SK-N-SH (cell line): ENCODE measurements at regions not wholly inside any gene's neighbourhood (a gene's known extent, or its start where the extent isn't known, plus 50 kb on each side); places are given as distances from the start of the nearest gene placed in this dataset.

Source experiments
- CTCF ChIA-PET: fragments of 300-600, 350-600 bp; formaldehyde crosslinking; extraction: SDS; loops from one replicate; lab custom pipeline; 2021; lab: Yijun Ruan, JAX
- POLR2A ChIA-PET: fragments of 350-600 bp; sonication (Branson Sonifier 250); formaldehyde crosslinking; extraction: SDS; loops from one replicate; lab custom pipeline; 2020; ENCODE audit warnings: antibody characterized with exemption, inconsistent platforms; lab: Yijun Ruan, JAX
- DNase-seq: peaks from one replicate; pipeline ENCODE4 v3.0.0; 2012
- H2AFZ ChIP-seq: fragments of 200-600 bp; sonication (generic); 2 replicates; pipeline ENCODE4 v1.8.1; 2016; ENCODE audit warnings: antibody characterized with exemption, mild to moderate bottlenecking, low read depth
- H3F3A ChIP-seq: fragments of 200-600 bp; sonication (generic); replicated peaks from 2 replicates; pipeline ENCODE3; 2016; ENCODE audit warnings: antibody characterized with exemption, mild to moderate bottlenecking; ENCODE audit not compliant: insufficient read depth
- H3K27ac ChIP-seq, 2 experiments: fragments of 200-500 bp in 1 of 2; fragments of 200-600 bp in 1 of 2; sonication (Bioruptor generic) in 1 of 2; sonication (generic), shearing (Covaris generic) in 1 of 2; 2 replicates each; pipeline versions ENCODE4 v1.5.1 to v1.6.1; 2014 to 2016; ENCODE audit warnings: low read depth in 2 of 2, inconsistent platforms in 1 of 2, low read length in 1 of 2, mild to moderate bottlenecking in 1 of 2, mixed read lengths in 1 of 2
- H3K27me3 ChIP-seq: fragments of 200-600 bp; sonication (generic), shearing (Covaris generic); 2 replicates; pipeline ENCODE4 v1.6.1; 2016; ENCODE audit warnings: mixed run types; ENCODE audit not compliant: insufficient read depth
- H3K36me3 ChIP-seq, 2 experiments: fragments of 200-500 bp in 1 of 2; fragments of 200-600 bp in 1 of 2; sonication (Bioruptor generic) in 1 of 2; sonication (generic) in 1 of 2; replicated peaks in 1 of 2; 2 replicates each; pipeline versions ENCODE3 to v1.5.1; 2014 to 2016; ENCODE audit warnings: low read length in 1 of 2, mild to moderate bottlenecking in 1 of 2; ENCODE audit not compliant: insufficient read depth in 2 of 2, control insufficient read depth in 1 of 2
- H3K4me1 ChIP-seq, 2 experiments: fragments of 200-500 bp in 1 of 2; fragments of 200-600 bp in 1 of 2; sonication (Bioruptor generic) in 1 of 2; sonication (generic), shearing (Covaris generic) in 1 of 2; 2 replicates each; pipeline versions ENCODE4 v1.5.1 to v1.6.1; 2014 to 2016; ENCODE audit warnings: low read depth in 1 of 2, low read length in 1 of 2, mixed run types in 1 of 2; ENCODE audit not compliant: insufficient read depth in 2 of 2, control insufficient read depth in 1 of 2
- H3K4me2 ChIP-seq: fragments of 200-600 bp; sonication (generic), shearing (Covaris generic); 2 replicates; pipeline ENCODE4 v1.6.1; 2017; ENCODE audit warnings: mixed run types
- H3K4me3 ChIP-seq, 2 experiments: fragments of 200-500 bp in 1 of 2; fragments of 200-600 bp in 1 of 2; sonication (Bioruptor generic) in 1 of 2; sonication (generic), shearing (Covaris generic) in 1 of 2; 2 replicates each; pipeline versions ENCODE4 v1.5.1 to v1.8.1; 2014 to 2016; ENCODE audit warnings: low read depth in 2 of 2, inconsistent platforms in 1 of 2, low read length in 1 of 2, mild to moderate bottlenecking in 1 of 2, mixed read lengths in 1 of 2, moderate library complexity in 1 of 2
- H3K79me2 ChIP-seq: fragments of 200-600 bp; sonication (generic); 2 replicates; pipeline ENCODE4 v1.8.1; 2017; ENCODE audit warnings: mild to moderate bottlenecking; ENCODE audit not compliant: insufficient read depth
- H3K9ac ChIP-seq: fragments of 200-600 bp; sonication (generic); 2 replicates; pipeline ENCODE4 v1.6.1; 2017; ENCODE audit warnings: mixed run types
- H3K9me2 ChIP-seq: fragments of 200-600 bp; sonication (generic); 2 replicates; pipeline ENCODE4 v1.6.1; 2017; ENCODE audit warnings: mixed run types
- H3K9me3 ChIP-seq: fragments of 200-600 bp; sonication (generic); 2 replicates; pipeline ENCODE4 v1.6.1; 2017; ENCODE audit warnings: mixed run types, mild to moderate bottlenecking, moderate library complexity
- H4K20me1 ChIP-seq: fragments of 200-600 bp; sonication (generic); 2 replicates; pipeline ENCODE4 v1.6.1; 2017; ENCODE audit warnings: mild to moderate bottlenecking, mixed run types; ENCODE audit not compliant: insufficient read depth
- ELF1 ChIP-seq: IDR thresholded peaks from 2 replicates; pipeline ENCODE4 v1.4.0; 2012
- EP300 ChIP-seq, 2 experiments: IDR thresholded peaks; 2 replicates each; pipeline versions ENCODE4 v1.4.0 to v1.6.1; 2012; ENCODE audit warnings: borderline replicate concordance in 1 of 2, low read depth in 1 of 2, low read length in 1 of 2
- EZH2phosphoT487 ChIP-seq: fragments of 200-600 bp; sonication (generic); IDR thresholded peaks from 2 replicates; pipeline ENCODE4 v1.6.1; 2017; ENCODE audit warnings: low read depth, mixed run types, mild to moderate bottlenecking, antibody characterized with exemption, moderate library complexity, borderline replicate concordance
- GATA2 ChIP-seq: sonication (generic); formaldehyde crosslinking; IDR thresholded peaks from 2 replicates; pipeline ENCODE4 v1.5.0; 2020; ENCODE audit warnings: mild to moderate bottlenecking, missing genetic modification reagents
- MXI1 ChIP-seq: IDR thresholded peaks from 2 replicates; pipeline ENCODE4 v1.6.1; 2012; ENCODE audit warnings: mild to moderate bottlenecking, low read depth, low read length, improper control_type of control experiment
- POLR2AphosphoS5 ChIP-seq: IDR thresholded peaks from 2 replicates; pipeline ENCODE4 v1.6.1; 2012; ENCODE audit warnings: low read depth, low read length
- SMC3 ChIP-seq: IDR thresholded peaks from 2 replicates; pipeline ENCODE4 v1.6.1; 2012; ENCODE audit warnings: low read depth, low read length, improper control_type of control experiment
- TAF1 ChIP-seq: IDR thresholded peaks from 2 replicates; pipeline ENCODE4 v1.6.1; 2012; ENCODE audit warnings: low read depth, mild to moderate bottlenecking, low read length, moderate library complexity, borderline replicate concordance
- WGBS: methylation state at CpG from one replicate; pipeline ENCODE4 v1.1.6; 2017; ENCODE audit warnings: low lambda C conversion rate; 5-methylcytosine and 5-hydroxymethylcytosine counted together
- TF ChIP-seq, protein P1 (sequence below): IDR thresholded peaks from 2 replicates; pipeline ENCODE4 v1.4.0; 2012; ENCODE audit warnings: low read depth
- TF ChIP-seq, protein P2 (sequence below): IDR thresholded peaks from 2 replicates; pipeline ENCODE4 v1.6.1; 2012; ENCODE audit warnings: mild to moderate bottlenecking, low read depth, low read length, moderate library complexity
- TF ChIP-seq, protein P3 (sequence below): IDR thresholded peaks from 2 replicates; pipeline ENCODE4; 2012
- TF ChIP-seq, protein P4 (sequence below): IDR thresholded peaks from 2 replicates; pipeline ENCODE4 v1.4.0; 2012; ENCODE audit warnings: low read depth, borderline replicate concordance

DNA sequence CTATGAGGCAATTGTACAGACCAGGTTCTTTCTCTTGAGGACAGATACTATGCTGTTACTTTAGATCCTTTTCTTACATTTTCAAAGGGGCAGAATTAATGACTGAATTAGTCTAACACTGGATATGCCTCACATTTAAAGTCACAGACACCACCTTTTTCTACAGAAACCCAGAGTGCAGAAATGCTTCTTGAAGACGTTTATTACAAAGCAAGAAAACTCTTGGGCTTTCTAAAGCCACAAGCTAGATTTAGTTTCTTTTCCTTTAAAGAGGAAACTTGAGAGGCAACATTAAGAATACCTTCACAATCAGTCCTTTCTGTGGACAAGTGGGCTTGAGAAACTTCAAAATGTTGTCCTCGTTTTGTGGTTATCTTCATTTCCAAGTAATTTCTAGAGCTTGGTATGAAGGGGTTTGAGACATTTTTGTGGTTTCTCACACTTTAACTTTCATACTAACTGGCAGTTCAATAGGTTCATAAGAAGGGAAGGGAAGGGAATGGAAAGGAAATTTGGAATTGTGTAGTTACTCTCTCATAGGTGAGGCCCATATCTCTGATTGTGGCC, 527.4 kb downstream of the RASEF start:
- H2AFZ ChIP-seq: 0 out of 2 replicates have a peak overlapping the region, but pooled peaks have one; percentile 30
- no peak overlapping the region for H3K9ac ChIP-seq
- H3K36me3 ChIP-seq: no peaks in the 10 kb centered on the region
- no peak overlapping the region for H3K4me2 ChIP-seq
- no peak overlapping the region for H3K27ac ChIP-seq
- H3K9me3 ChIP-seq: no peaks in the 10 kb centered on the region; the same call in 1 of the 2 replicates
- no peak for TF ChIP-seq SMC3
- no peak for TF ChIP-seq POLR2AphosphoS5
- no peak for TF ChIP-seq ELF1
- TF ChIP-seq, protein P1, sequence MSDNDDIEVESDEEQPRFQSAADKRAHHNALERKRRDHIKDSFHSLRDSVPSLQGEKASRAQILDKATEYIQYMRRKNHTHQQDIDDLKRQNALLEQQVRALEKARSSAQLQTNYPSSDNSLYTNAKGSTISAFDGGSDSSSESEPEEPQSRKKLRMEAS: no peak
- TF ChIP-seq, protein P2, sequence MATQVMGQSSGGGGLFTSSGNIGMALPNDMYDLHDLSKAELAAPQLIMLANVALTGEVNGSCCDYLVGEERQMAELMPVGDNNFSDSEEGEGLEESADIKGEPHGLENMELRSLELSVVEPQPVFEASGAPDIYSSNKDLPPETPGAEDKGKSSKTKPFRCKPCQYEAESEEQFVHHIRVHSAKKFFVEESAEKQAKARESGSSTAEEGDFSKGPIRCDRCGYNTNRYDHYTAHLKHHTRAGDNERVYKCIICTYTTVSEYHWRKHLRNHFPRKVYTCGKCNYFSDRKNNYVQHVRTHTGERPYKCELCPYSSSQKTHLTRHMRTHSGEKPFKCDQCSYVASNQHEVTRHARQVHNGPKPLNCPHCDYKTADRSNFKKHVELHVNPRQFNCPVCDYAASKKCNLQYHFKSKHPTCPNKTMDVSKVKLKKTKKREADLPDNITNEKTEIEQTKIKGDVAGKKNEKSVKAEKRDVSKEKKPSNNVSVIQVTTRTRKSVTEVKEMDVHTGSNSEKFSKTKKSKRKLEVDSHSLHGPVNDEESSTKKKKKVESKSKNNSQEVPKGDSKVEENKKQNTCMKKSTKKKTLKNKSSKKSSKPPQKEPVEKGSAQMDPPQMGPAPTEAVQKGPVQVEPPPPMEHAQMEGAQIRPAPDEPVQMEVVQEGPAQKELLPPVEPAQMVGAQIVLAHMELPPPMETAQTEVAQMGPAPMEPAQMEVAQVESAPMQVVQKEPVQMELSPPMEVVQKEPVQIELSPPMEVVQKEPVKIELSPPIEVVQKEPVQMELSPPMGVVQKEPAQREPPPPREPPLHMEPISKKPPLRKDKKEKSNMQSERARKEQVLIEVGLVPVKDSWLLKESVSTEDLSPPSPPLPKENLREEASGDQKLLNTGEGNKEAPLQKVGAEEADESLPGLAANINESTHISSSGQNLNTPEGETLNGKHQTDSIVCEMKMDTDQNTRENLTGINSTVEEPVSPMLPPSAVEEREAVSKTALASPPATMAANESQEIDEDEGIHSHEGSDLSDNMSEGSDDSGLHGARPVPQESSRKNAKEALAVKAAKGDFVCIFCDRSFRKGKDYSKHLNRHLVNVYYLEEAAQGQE: no peak
- no peak for TF ChIP-seq GATA2 (CRISPR knock-in tag)
- TF ChIP-seq EP300 (IDR thresholded peaks at IDR 0.05; ENCODE audit: borderline replicate concordance in 1 of 2, low read depth in 1 of 2, low read length in 1 of 2): no peak
- TF ChIP-seq MXI1: no peak
- no peak for TF ChIP-seq TAF1
- TF ChIP-seq, protein P3, sequence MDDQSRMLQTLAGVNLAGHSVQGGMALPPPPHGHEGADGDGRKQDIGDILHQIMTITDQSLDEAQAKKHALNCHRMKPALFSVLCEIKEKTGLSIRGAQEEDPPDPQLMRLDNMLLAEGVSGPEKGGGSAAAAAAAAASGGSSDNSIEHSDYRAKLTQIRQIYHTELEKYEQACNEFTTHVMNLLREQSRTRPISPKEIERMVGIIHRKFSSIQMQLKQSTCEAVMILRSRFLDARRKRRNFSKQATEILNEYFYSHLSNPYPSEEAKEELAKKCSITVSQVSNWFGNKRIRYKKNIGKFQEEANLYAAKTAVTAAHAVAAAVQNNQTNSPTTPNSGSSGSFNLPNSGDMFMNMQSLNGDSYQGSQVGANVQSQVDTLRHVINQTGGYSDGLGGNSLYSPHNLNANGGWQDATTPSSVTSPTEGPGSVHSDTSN: no peak
- no peak for TF ChIP-seq EZH2phosphoT487
- TF ChIP-seq, protein P4, sequence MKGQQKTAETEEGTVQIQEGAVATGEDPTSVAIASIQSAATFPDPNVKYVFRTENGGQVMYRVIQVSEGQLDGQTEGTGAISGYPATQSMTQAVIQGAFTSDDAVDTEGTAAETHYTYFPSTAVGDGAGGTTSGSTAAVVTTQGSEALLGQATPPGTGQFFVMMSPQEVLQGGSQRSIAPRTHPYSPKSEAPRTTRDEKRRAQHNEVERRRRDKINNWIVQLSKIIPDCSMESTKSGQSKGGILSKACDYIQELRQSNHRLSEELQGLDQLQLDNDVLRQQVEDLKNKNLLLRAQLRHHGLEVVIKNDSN: no peak
- H3K4me1 ChIP-seq: peaks cover 0 to 3% of the 10 kb centered on the region in 2 experiments; a peak in 2 of 4 replicates
- WGBS: 11% methylated on average over 2 of the region's 2 CpGs
- H3K9me2 ChIP-seq: no peaks in the 10 kb centered on the region
- ChIA-PET POLR2A (no interaction called here), CTCF (interaction anchor here (0.6 to 1.3 kb wide), 2 partner anchors 71 to 799 kb away, joined by 3 to 5 read pairs; no protein-coding TSS in a partner anchor)
- H3K27me3 ChIP-seq: no peaks in the 10 kb centered on the region
- no peaks in the 10 kb centered on the region for H3F3A ChIP-seq
- no peaks in the 10 kb centered on the region for H4K20me1 ChIP-seq
- DNase-seq: no peak
- no peak overlapping the region for H3K4me3 ChIP-seq
- no peaks in the 10 kb centered on the region for H3K79me2 ChIP-seq
